ENCODE measurements at regions not wholly inside any gene's neighbourhood (a gene's known extent, or its start where the extent isn't known, plus 50 kb on each side); places are given as distances from the start of the nearest gene placed in this dataset.

DNA sequence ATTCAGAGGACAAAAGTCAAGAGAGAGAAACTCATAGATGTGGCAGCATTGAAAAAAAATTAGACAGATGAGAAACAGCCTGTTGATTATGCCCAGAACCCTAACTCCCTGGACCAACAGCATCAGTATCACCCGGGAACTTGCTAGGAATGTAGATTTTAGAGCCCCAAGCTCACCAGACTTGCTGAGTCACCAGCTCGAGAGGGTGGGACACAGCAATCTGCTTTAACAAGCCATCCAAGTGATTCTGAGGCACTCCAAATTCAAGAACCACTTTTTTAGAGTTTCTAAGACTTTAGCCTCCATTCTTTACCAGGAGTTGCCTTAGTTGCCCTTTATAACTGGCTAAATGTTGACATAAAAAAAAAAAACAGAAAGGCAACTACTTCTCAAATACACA lies 70.9 kb downstream of the CGGBP1 start:
- TF ChIP-seq, protein P1, sequence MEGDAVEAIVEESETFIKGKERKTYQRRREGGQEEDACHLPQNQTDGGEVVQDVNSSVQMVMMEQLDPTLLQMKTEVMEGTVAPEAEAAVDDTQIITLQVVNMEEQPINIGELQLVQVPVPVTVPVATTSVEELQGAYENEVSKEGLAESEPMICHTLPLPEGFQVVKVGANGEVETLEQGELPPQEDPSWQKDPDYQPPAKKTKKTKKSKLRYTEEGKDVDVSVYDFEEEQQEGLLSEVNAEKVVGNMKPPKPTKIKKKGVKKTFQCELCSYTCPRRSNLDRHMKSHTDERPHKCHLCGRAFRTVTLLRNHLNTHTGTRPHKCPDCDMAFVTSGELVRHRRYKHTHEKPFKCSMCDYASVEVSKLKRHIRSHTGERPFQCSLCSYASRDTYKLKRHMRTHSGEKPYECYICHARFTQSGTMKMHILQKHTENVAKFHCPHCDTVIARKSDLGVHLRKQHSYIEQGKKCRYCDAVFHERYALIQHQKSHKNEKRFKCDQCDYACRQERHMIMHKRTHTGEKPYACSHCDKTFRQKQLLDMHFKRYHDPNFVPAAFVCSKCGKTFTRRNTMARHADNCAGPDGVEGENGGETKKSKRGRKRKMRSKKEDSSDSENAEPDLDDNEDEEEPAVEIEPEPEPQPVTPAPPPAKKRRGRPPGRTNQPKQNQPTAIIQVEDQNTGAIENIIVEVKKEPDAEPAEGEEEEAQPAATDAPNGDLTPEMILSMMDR (IDR thresholded peaks at IDR 0.05) = no peak
- no peak for TF ChIP-seq POLR2A (IDR thresholded peaks at IDR 0.05; ENCODE audit: low read depth)
- no peak for TF ChIP-seq EP300 (IDR thresholded peaks at IDR 0.05)
- no peak for TF ChIP-seq POLR2AphosphoS5 (IDR thresholded peaks at IDR 0.05)
